Small intestine (tissue), 7 donors: ENCODE measurements at regions not wholly inside any gene's neighbourhood (a gene's known extent, or its start where the extent isn't known, plus 50 kb on each side); places are given as distances from the start of the nearest gene placed in this dataset.

Source experiments
- DNase-seq, 2 donors: peaks; one replicate each; pipeline versions ENCODE4 v3.0.0 to v3.0.0-alpha.2; 2013
- FAIRE-seq: peaks from 2 replicates; lab custom pipeline; 2012; peaks lifted over from hg19 to GRCh38; lab: Jason Lieb, UNC
- H3K27ac ChIP-seq, 3 donors: one replicate each; pipeline ENCODE4 v1.5.1; 2013; ENCODE audit warnings: low read length in 2 of 3, mild to moderate bottlenecking in 2 of 3, control low read depth in 1 of 3, inconsistent platforms in 1 of 3, low read depth in 1 of 3, moderate library complexity in 1 of 3
- H3K27me3 ChIP-seq, 3 donors: one replicate each; pipeline ENCODE4 v1.6.1; 2013; ENCODE audit warnings: low read length in 3 of 3, inconsistent platforms in 1 of 3; ENCODE audit not compliant: control insufficient read depth in 3 of 3, insufficient read depth in 3 of 3
- H3K36me3 ChIP-seq, 3 donors: one replicate each; pipeline ENCODE4 v1.6.1; 2013; ENCODE audit warnings: low read length in 3 of 3, inconsistent platforms in 1 of 3, low read depth in 1 of 3, mild to moderate bottlenecking in 1 of 3, moderate library complexity in 1 of 3; ENCODE audit not compliant: control insufficient read depth in 3 of 3, insufficient read depth in 2 of 3
- H3K4me1 ChIP-seq, 3 donors: one replicate each; pipeline ENCODE4 v1.6.1; 2013; ENCODE audit warnings: low read length in 2 of 3, inconsistent platforms in 1 of 3, low read depth in 1 of 3, mild to moderate bottlenecking in 1 of 3, moderate library complexity in 1 of 3; ENCODE audit not compliant: control insufficient read depth in 3 of 3, insufficient read depth in 2 of 3
- H3K4me3 ChIP-seq, 3 donors: one replicate each; pipeline ENCODE4 v1.5.1; 2013; ENCODE audit warnings: low read length in 3 of 3, control low read depth in 1 of 3, inconsistent platforms in 1 of 3, low read depth in 1 of 3, mild to moderate bottlenecking in 1 of 3, moderate library complexity in 1 of 3
- H3K9me3 ChIP-seq, 2 donors: one replicate each; pipeline ENCODE4 v1.6.1; 2013; ENCODE audit warnings: low read depth in 1 of 2, low read length in 1 of 2; ENCODE audit not compliant: control insufficient read depth in 2 of 2, insufficient read depth in 1 of 2
- WGBS, 3 donors: extraction: QIAGEN DNeasy Blood & Tissue Kit; methylation state at CpG; one replicate each; pipeline ENCODE4 v1.1.7; 2013; 5-methylcytosine and 5-hydroxymethylcytosine counted together
- donor health status: healthy with polysubstance abuse.
- donor health status: control.
- donor health status: control.
- donor health status: Bipolar disorder and iron deficiency.
- donor health status: healthy.

- FAIRE-seq (no peak), DNase-seq (no peak)
- no peaks in the 10 kb centered on the region for H3K9me3 ChIP-seq
- peaks cover 0 to 3% (median 0%) of the 10 kb centered on the region in 3 donors for H3K4me1 ChIP-seq
- no peak overlapping the region for H3K4me3 ChIP-seq
- no peak overlapping the region for H3K27ac ChIP-seq
- H3K27me3 ChIP-seq, result peaks cover 0 to 6% (median 0%) of the 10 kb centered on the region in 3 donors
- no peaks in the 10 kb centered on the region for H3K36me3 ChIP-seq
- 64 to 74% (median 66%) methylated on average over 8 of the region's 8 CpGs for WGBS, 3 donors
Observed at GRCh38 chr1:29444081-29444715, 207.9 kb downstream of the PTPRU start.

- 62 to 71% (median 68%) methylated on average over 10 of the region's 10 CpGs for WGBS, 3 donors
- Histone ChIP-seq H3K9me3 (no peaks in the 10 kb centered on the region), H3K4me1 (no peaks in the 10 kb centered on the region), H3K4me3 (no peak overlapping the region), H3K36me3 (no peaks in the 10 kb centered on the region), H3K27me3 (peaks cover 0 to 6% (median 3%) of the 10 kb centered on the region in 3 donors), H3K27ac (no peak overlapping the region)
- no peak for FAIRE-seq
- no peak for DNase-seq
Observed at GRCh38 chr1:29441916-29442668, 205.8 kb downstream of the PTPRU start.

- H3K4me3 ChIP-seq, result no peak overlapping the region
- WGBS, 3 donors, result 45 to 64% (median 63%) methylated on average over 7 of the region's 7 CpGs
- no peak for FAIRE-seq
- peaks cover 0 to 13% (median 3%) of the 10 kb centered on the region in 3 donors for H3K27me3 ChIP-seq
- no peaks in the 10 kb centered on the region for H3K4me1 ChIP-seq
- no peaks in the 10 kb centered on the region for H3K36me3 ChIP-seq
- DNase-seq, result no peak
- no peaks in the 10 kb centered on the region for H3K9me3 ChIP-seq
- no peak overlapping the region for H3K27ac ChIP-seq
Observed at GRCh38 chr1:29439615-29440014, 203.3 kb downstream of the PTPRU start.

GRCh38 chr1:29438991-29439390 lies 202.7 kb downstream of the PTPRU start:
- WGBS, 3 donors, result 76 to 84% (median 81%) methylated on average over 10 of the region's 10 CpGs
- FAIRE-seq, result no peak
- H3K27ac ChIP-seq, result no peak overlapping the region
- no peaks in the 10 kb centered on the region for H3K9me3 ChIP-seq
- no peaks in the 10 kb centered on the region for H3K36me3 ChIP-seq
- H3K4me1 ChIP-seq, result no peaks in the 10 kb centered on the region
- no peak overlapping the region for H3K4me3 ChIP-seq
- peaks cover 0 to 13% (median 3%) of the 10 kb centered on the region in 3 donors for H3K27me3 ChIP-seq
- no peak for DNase-seq

GRCh38 chr1:29437946-29438345 lies 201.6 kb downstream of the PTPRU start:
- no peak for DNase-seq
- H3K9me3 ChIP-seq, result no peaks in the 10 kb centered on the region
- no peaks in the 10 kb centered on the region for H3K36me3 ChIP-seq
- H3K4me1 ChIP-seq, result no peaks in the 10 kb centered on the region
- H3K4me3 ChIP-seq, result no peak overlapping the region
- no peak for FAIRE-seq
- 51 to 69% (median 56%) methylated on average over 4 of the region's 4 CpGs for WGBS, 3 donors
- H3K27ac ChIP-seq, result no peak overlapping the region
- H3K27me3 ChIP-seq, result peaks cover 0 to 11% (median 3%) of the 10 kb centered on the region in 3 donors

- 43 to 63% (median 58%) methylated on average over 4 of the region's 4 CpGs for WGBS, 3 donors
- FAIRE-seq (no peak), DNase-seq (no peak)
- Histone ChIP-seq H3K27ac (no peak overlapping the region), H3K36me3 (no peaks in the 10 kb centered on the region), H3K4me1 (no peaks in the 10 kb centered on the region), H3K9me3 (peaks cover 0 to 2% of the 10 kb centered on the region in 2 donors), H3K27me3 (peaks cover 0 to 6% (median 3%) of the 10 kb centered on the region in 3 donors), H3K4me3 (no peak overlapping the region)
Observed at GRCh38 chr1:29436181-29436785, 200.0 kb downstream of the PTPRU start.

- FAIRE-seq, result no peak
Observed at GRCh38 chr1:29433830-29434229, 197.5 kb downstream of the PTPRU start.

GRCh38 chr1:29431138-29431537 lies 194.8 kb downstream of the PTPRU start:
- Histone ChIP-seq H3K4me3 (no peak overlapping the region), H3K27me3 (peaks cover 0 to 2% (median 0%) of the 10 kb centered on the region in 3 donors), H3K9me3 (peaks cover 0 to 6% of the 10 kb centered on the region in 2 donors), H3K27ac (no peak overlapping the region), H3K36me3 (no peaks in the 10 kb centered on the region), H3K4me1 (no peaks in the 10 kb centered on the region)
- FAIRE-seq (no peak), DNase-seq (no peak)
- WGBS, 3 donors, result 50 to 59% (median 55%) methylated on average over 3 of the region's 3 CpGs

More at GRCh38 chr1:29433830-29434229, 197.5 kb downstream of the PTPRU start:
- 69 to 82% (median 72%) methylated on average over 3 of the region's 3 CpGs for WGBS, 3 donors
- H3K4me3 ChIP-seq, result no peak overlapping the region
- H3K9me3 ChIP-seq, result peaks cover 0 to 6% of the 10 kb centered on the region in 2 donors
- DNase-seq, result no peak
- no peaks in the 10 kb centered on the region for H3K4me1 ChIP-seq
- no peaks in the 10 kb centered on the region for H3K36me3 ChIP-seq
- H3K27me3 ChIP-seq, result peaks cover 0 to 6% (median under 1%) of the 10 kb centered on the region in 3 donors
- H3K27ac ChIP-seq, result no peak overlapping the region
